ENCODE measurements at regions not wholly inside any gene's neighbourhood (a gene's known extent, or its start where the extent isn't known, plus 50 kb on each side); places are given as distances from the start of the nearest gene placed in this dataset.
"Not testable (repeated sequence)": the region's sequence is repeated elsewhere in the genome, so short reads cannot be mapped to it uniquely, and the experiment has no call there.

GRCh38 chr7:137120690-137121089 lies 222.8 kb downstream of the PTN start:
- H3K27ac ChIP-seq = no peak overlapping the region
- TF ChIP-seq, protein P1, sequence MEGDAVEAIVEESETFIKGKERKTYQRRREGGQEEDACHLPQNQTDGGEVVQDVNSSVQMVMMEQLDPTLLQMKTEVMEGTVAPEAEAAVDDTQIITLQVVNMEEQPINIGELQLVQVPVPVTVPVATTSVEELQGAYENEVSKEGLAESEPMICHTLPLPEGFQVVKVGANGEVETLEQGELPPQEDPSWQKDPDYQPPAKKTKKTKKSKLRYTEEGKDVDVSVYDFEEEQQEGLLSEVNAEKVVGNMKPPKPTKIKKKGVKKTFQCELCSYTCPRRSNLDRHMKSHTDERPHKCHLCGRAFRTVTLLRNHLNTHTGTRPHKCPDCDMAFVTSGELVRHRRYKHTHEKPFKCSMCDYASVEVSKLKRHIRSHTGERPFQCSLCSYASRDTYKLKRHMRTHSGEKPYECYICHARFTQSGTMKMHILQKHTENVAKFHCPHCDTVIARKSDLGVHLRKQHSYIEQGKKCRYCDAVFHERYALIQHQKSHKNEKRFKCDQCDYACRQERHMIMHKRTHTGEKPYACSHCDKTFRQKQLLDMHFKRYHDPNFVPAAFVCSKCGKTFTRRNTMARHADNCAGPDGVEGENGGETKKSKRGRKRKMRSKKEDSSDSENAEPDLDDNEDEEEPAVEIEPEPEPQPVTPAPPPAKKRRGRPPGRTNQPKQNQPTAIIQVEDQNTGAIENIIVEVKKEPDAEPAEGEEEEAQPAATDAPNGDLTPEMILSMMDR (conservative IDR thresholded peaks at IDR 0.05) = no peak

DNA sequence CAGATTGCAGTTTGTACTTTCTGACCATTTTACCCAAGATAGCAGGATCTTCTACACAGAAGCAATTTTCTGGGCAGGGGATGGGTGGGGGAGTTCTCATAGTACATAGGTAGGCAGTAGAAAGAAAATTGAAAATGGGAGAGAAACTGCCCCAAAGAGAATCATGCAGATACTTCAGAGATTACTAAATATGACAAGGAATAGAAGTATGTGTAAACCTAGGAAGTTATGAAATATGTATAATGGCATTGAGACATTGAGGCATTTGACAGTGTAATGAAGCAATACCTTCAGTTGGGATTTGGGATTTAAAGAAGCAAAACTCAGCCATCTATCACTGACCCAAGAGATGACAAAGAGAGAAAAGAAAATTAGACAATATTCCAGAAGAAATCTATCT lies 233.0 kb downstream of the PTN start:
- H3K27ac ChIP-seq = no peak overlapping the region
- TF ChIP-seq, protein P1 (conservative IDR thresholded peaks at IDR 0.05) = no peak

DNA sequence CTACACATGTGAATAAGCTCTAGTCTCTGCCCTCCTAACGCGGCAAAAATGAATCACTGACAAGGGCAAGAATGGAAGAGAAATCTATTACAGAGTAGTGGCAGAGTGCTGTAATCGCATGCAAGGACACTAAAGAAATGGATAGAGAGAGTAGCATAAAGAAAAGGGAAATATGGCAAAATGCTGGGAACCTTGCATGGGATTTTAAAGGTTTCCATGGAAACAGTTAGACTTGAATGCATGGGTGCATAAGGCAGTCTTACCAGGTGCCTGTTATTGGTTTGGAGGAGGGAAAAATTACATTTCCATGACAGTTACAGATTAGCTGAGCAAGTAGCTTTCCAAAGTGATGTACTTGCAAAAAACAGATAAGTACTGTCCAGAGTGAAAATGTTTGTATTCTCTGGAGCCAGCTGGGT lies 233.4 kb downstream of the PTN start:
- TF ChIP-seq, protein P1 (conservative IDR thresholded peaks at IDR 0.05) = no peak; the same call in 1 of the 2 replicates
- H3K27ac ChIP-seq = no peak overlapping the region

- H3K27ac ChIP-seq = not testable (repeated sequence)
These were observed 235.7 kb downstream of the PTN start for GRCh38 chr7:137107802-137108201.

DNA sequence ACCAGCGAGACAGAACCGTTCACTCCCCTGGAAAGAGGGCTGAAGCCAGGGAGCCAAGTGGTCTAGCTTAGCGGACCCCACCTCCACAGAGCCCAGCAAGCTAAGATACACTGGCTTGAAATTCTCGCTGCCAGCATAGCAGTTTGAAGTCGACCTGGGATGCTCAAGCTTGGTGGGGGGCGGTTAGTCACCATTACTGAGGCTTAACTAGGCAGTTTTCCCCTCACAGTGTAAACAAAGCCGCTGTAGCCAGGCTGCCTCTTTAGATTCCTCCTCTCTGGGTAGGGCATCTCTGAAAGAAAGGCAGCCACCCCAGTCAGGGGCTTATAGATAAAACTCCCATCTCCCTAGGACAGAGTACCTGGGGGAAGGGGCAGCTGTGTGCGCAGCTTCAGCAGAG lies 235.1 kb downstream of the CHRM2 start:
- H3K27ac ChIP-seq = not testable (repeated sequence)

DNA sequence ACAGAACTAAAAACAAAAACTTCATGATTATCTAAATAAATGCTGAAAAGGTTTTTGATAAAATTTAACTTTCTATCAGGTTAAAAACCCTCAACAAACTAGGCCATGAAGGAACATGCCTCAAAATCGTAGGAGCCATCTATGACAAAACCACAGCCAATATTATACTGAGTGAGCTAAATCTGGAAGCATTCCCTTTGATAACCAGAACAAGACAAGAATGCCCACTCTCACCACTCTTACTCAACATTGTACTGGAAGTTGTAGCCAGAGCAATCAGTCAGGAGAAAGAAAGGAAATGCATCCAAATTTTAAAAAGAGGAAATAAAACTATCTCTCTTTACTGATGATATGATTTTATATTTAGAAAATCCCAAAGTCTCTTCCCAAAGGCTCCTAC lies 228.7 kb downstream of the CHRM2 start:
- TF ChIP-seq, protein P1 (conservative IDR thresholded peaks at IDR 0.05) = no peak

GRCh38 chr7:137096607-137097006 lies 228.2 kb downstream of the CHRM2 start:
- TF ChIP-seq, protein P1 (conservative IDR thresholded peaks at IDR 0.05) = no peak
- no peak overlapping the region for H3K27ac ChIP-seq

More for the DNA sequence above, 228.7 kb downstream of the CHRM2 start:
- H3K27ac ChIP-seq = no peak overlapping the region

DNA sequence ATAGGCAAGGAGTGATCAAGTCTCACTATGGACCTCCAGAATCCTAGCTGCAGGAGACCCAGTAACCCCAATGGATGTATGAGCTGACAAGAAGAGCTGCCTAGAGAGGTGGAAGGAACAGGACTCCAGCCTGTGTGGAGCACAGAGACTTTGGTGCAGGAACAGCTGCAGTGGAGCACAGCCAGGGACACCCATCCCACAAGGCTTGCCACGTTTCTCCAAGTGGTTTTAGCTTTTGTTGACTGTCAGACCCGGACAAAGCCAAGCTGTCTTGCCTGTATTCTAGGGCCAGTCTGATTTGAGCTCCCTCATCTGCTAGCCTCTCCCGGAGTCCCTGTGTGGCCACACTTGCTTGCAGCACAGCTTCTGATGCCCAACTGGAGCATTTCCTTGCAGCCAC lies 224.7 kb downstream of the CHRM2 start:
- TF ChIP-seq, protein P1 (conservative IDR thresholded peaks at IDR 0.05) = no peak
- H3K27ac ChIP-seq = no peak overlapping the region

GRCh38 chr7:137091396-137091795 lies 222.9 kb downstream of the CHRM2 start:
- H3K27ac ChIP-seq = no peak overlapping the region
- TF ChIP-seq, protein P1 (conservative IDR thresholded peaks at IDR 0.05) = peak; percentile 69

Data from VCaP (cell line).